GM12878 (cell line): ENCODE measurements at regions not wholly inside any gene's neighbourhood (a gene's known extent, or its start where the extent isn't known, plus 50 kb on each side); places are given as distances from the start of the nearest gene placed in this dataset.

Source experiments
- ATAC-seq: fragments of 200-7000 bp; cut with Tn5 transposase; 3 replicates; pipeline ENCODE4 v1.9.1; 2020; ENCODE audit warnings: mild to moderate bottlenecking, moderate library complexity
- BruUV-seq: library from RNA; stranded (reverse); fragments of 400-500 nt; replicated peaks from 2 replicates; lab custom pipeline; 2021; lab: Mats Ljungman, UMichigan
- CTCF ChIA-PET: fragments of 300-600 bp; sonication (Branson Sonifier 250); formaldehyde crosslinking; extraction: SDS; loops from one replicate; lab custom pipeline; 2021; ENCODE audit warnings: inconsistent platforms; lab: Yijun Ruan, JAX
- POLR2A ChIA-PET: fragments of 350-600 bp; formaldehyde crosslinking; extraction: SDS; loops from one replicate; lab custom pipeline; 2021; ENCODE audit warnings: inconsistent platforms; lab: Charles Lee
- RAD21 ChIA-PET: fragments of 300-600 bp; sonication (Branson Sonifier 250); formaldehyde crosslinking; loops from one replicate; lab custom pipeline; 2023; ENCODE audit warnings: antibody characterized with exemption; ENCODE audit not compliant: unreplicated experiment; lab: Charles Lee
- SMC1A ChIA-PET: fragments of 300-600 bp; sonication (Branson Sonifier 250); formaldehyde crosslinking; loops from one replicate; lab custom pipeline; 2023; ENCODE audit not compliant: unreplicated experiment, uncharacterized antibody; lab: Charles Lee
- DNase-seq: peaks from one replicate; pipeline ENCODE4 v3.0.0-alpha.2; 2011; ENCODE audit warnings: low read depth, low spot score
- FAIRE-seq: peaks from 3 replicates; lab custom pipeline; 2011; peaks lifted over from hg19 to GRCh38; lab: Jason Lieb, UNC
- H2AFZ ChIP-seq: 2 replicates; pipeline ENCODE4 v1.6.0; 2011; ENCODE audit warnings: low read depth, low read length, control low read depth; ENCODE audit not compliant: control insufficient read depth
- H3K27ac ChIP-seq: 2 replicates; pipeline ENCODE4 v1.5.1; 2011; ENCODE audit warnings: control low read depth; ENCODE audit not compliant: control insufficient read depth, insufficient read depth
- H3K27me3 ChIP-seq, 2 experiments: replicated peaks in 1 of 2; 2 replicates each; pipeline versions ENCODE4 v1.6.0 to v1.6.1; 2011; ENCODE audit warnings: low read length in 1 of 2; ENCODE audit not compliant: control insufficient read depth in 2 of 2, insufficient read depth in 2 of 2
- H3K36me3 ChIP-seq, 2 experiments: 2 replicates each; pipeline ENCODE4 v1.5.1; 2011; ENCODE audit warnings: low read length in 1 of 2; ENCODE audit not compliant: control insufficient read depth in 2 of 2, insufficient read depth in 2 of 2
- H3K4me1 ChIP-seq: 2 replicates; pipeline ENCODE4 v1.6.1; 2011; ENCODE audit warnings: mild to moderate bottlenecking, low read length, moderate library complexity, mixed read lengths; ENCODE audit not compliant: control insufficient read depth, insufficient read depth
- H3K4me2 ChIP-seq: 2 replicates; pipeline ENCODE4 v1.6.0; 2011; ENCODE audit warnings: control low read depth; ENCODE audit not compliant: control insufficient read depth, insufficient read depth
- H3K4me3 ChIP-seq: fragments of 200-600 bp; sonication (generic); 2 replicates; pipeline ENCODE4 v1.5.1; 2016
- H3K79me2 ChIP-seq: 2 replicates; pipeline ENCODE4 v1.6.0; 2011; ENCODE audit warnings: low read length; ENCODE audit not compliant: control insufficient read depth, insufficient read depth
- H3K9ac ChIP-seq: 2 replicates; pipeline ENCODE4 v1.8.0; 2011; ENCODE audit warnings: low read length, control low read depth, mixed read lengths; ENCODE audit not compliant: control insufficient read depth, insufficient read depth
- H3K9me3 ChIP-seq: replicated peaks from 3 replicates; pipeline ENCODE4 v1.5.1; 2011; ENCODE audit warnings: mild to moderate bottlenecking, low read length; ENCODE audit not compliant: control insufficient read depth, insufficient read depth
- H4K20me1 ChIP-seq: 2 replicates; pipeline ENCODE4 v1.6.0; 2011; ENCODE audit not compliant: control insufficient read depth, insufficient read depth
- ATF2 ChIP-seq: IDR thresholded peaks from 2 replicates; pipeline ENCODE4 v1.6.1; 2012; ENCODE audit warnings: low read length, inconsistent platforms
- BACH1 ChIP-seq: fragments of 450-650 bp; IDR thresholded peaks from 2 replicates; pipeline ENCODE4 v1.6.1; 2017; ENCODE audit warnings: mild to moderate bottlenecking, borderline replicate concordance
- HDAC6 ChIP-seq: fragments of 200-600 bp; sonication (generic); IDR thresholded peaks from one replicate; pipeline ENCODE4 v1.8.0; 2017; ENCODE audit warnings: antibody characterized with exemption; ENCODE audit not compliant: unreplicated experiment
- MXI1 ChIP-seq: fragments of 150-350 bp; IDR thresholded peaks from 2 replicates; pipeline ENCODE4 v1.6.1; 2011; ENCODE audit warnings: low read depth, mild to moderate bottlenecking, inconsistent platforms, low read length, improper control_type of control experiment
- NRF1 ChIP-seq: conservative IDR thresholded peaks from 2 replicates; pipeline ENCODE4 v1.6.1; 2011; ENCODE audit warnings: mild to moderate bottlenecking, low read depth, low read length, improper control_type of control experiment
- TCF7 ChIP-seq: IDR thresholded peaks from 2 replicates; pipeline ENCODE4 v1.6.1; 2014; ENCODE audit warnings: antibody characterized with exemption, borderline replicate concordance
- ZBTB40 ChIP-seq: fragments of 450-650 bp; IDR thresholded peaks from 2 replicates; pipeline ENCODE4 v1.6.1; 2016; ENCODE audit warnings: mild to moderate bottlenecking, moderate library complexity, borderline replicate concordance
- ZNF207 ChIP-seq: fragments of 450-650 bp; IDR thresholded peaks from 2 replicates; pipeline ENCODE4 v1.6.1; 2014; ENCODE audit warnings: antibody characterized with exemption, mild to moderate bottlenecking, borderline replicate concordance
- ZNF622 ChIP-seq: fragments of 450-650 bp; IDR thresholded peaks from 2 replicates; pipeline ENCODE4 v1.6.1; 2017; ENCODE audit warnings: mild to moderate bottlenecking, inconsistent platforms
- in situ Hi-C: fragments of 300-500 bp; cut with MboI; formaldehyde crosslinking; loops from 9 replicates; pipeline ENCODE4 v1.14.3; 2018; ENCODE audit warnings: mixed read lengths
- intact Hi-C: fragments of 100-400 bp; cut with micrococcal nuclease; formaldehyde crosslinking; loops from one replicate; pipeline ENCODE4 v1.14.2; 2022; ENCODE audit not compliant: unreplicated experiment
- TF ChIP-seq, protein P1 (sequence below): fragments of 450-650 bp; IDR thresholded peaks from 2 replicates; pipeline ENCODE4 v1.6.1; 2017; ENCODE audit warnings: low read depth, mild to moderate bottlenecking, moderate library complexity
- TF ChIP-seq, protein P2 (sequence below): IDR thresholded peaks from 2 replicates; pipeline ENCODE4 v1.6.1; 2012; ENCODE audit warnings: low read depth, low read length, improper control_type of control experiment

DNA sequence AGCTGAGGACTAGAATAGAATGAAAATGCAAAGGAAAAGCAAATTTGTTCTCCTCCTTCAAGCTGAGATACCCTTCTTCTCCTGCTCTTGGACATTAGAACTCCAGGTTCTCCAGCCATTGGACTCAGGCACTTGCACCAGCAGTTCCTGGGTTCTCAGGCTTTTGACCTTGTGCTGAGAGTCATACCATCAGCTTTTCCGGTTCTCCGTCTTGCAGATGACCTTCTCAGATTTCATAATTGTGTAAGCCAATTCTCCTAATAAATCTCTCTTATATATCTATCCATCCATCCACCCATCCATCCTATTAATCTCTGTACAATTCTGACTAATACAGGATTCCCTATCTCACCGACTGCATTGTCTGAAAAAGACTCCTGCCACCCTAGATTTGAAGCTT, 108.3 kb downstream of the AHR start (continued):
- TF ChIP-seq HDAC6 (no peak), TCF7 (no peak), MXI1 (no peak)

DNA sequence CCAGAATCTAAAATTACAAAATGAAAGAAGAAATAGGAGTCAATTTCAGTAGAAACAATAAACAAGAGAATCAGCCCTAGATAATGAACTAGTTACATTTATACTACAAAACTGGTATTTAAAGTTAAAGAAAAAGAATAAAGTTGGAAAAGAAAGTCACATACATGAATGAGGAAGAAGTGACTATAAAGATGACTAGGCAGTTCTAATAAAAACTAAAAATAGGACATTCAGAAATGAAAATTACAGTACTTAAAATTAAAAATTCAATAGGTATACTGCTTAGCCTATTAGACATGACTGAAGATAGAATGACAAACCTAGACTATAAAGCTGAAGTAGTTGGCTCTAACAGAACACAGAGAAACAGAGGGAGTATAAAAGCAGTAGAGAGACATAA, 108.8 kb downstream of the AHR start:
- no peak overlapping the region for H3K27ac ChIP-seq
- H3K4me2 ChIP-seq = no peak overlapping the region
- SMC1A ChIA-PET = interaction anchor here (0.6 to 2.5 kb wide), 11 partner anchors 13 to 900 kb away, joined by 3 to 7 read pairs (median 3); no protein-coding TSS in a partner anchor
- H2AFZ ChIP-seq = no peak overlapping the region
- H3K79me2 ChIP-seq = no peaks in the 10 kb centered on the region
- FAIRE-seq (no peak), ATAC-seq (no peak), DNase-seq (no peak)
- H3K9ac ChIP-seq = no peak overlapping the region
- POLR2A ChIA-PET = no interaction called here
- CTCF ChIA-PET = interaction anchor here (0.9 to 1.1 kb wide), 3 partner anchors 56 to 104 kb away, joined by 3 to 4 read pairs (median 3); no protein-coding TSS in a partner anchor
- no peaks in the 10 kb centered on the region for H3K36me3 ChIP-seq
- in situ Hi-C loops (no loop called here), intact Hi-C loops (loop anchor here (10.0 kb wide), 1 partner anchor 172 kb away; no protein-coding TSS in a partner anchor)
- no peaks in the 10 kb centered on the region for H3K9me3 ChIP-seq
- no peak overlapping the region for H3K4me3 ChIP-seq
- H3K4me1 ChIP-seq = peaks cover 13% of the 10 kb centered on the region
- no TSS peak for BruUV-seq
- RAD21 ChIA-PET = interaction anchor here (1.8 kb wide), 1 partner anchor 105 kb away, joined by 6 read pairs; no protein-coding TSS in a partner anchor
- no peaks in the 10 kb centered on the region for H4K20me1 ChIP-seq
- H3K27me3 ChIP-seq = no peaks in the 10 kb centered on the region
- TF ChIP-seq NRF1 = no peak
- TF ChIP-seq ATF2 = no peak
- no peak for TF ChIP-seq ZNF207
- TF ChIP-seq, protein P1, sequence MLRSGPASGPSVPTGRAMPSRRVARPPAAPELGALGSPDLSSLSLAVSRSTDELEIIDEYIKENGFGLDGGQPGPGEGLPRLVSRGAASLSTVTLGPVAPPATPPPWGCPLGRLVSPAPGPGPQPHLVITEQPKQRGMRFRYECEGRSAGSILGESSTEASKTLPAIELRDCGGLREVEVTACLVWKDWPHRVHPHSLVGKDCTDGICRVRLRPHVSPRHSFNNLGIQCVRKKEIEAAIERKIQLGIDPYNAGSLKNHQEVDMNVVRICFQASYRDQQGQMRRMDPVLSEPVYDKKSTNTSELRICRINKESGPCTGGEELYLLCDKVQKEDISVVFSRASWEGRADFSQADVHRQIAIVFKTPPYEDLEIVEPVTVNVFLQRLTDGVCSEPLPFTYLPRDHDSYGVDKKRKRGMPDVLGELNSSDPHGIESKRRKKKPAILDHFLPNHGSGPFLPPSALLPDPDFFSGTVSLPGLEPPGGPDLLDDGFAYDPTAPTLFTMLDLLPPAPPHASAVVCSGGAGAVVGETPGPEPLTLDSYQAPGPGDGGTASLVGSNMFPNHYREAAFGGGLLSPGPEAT = no peak
- TF ChIP-seq, protein P2, sequence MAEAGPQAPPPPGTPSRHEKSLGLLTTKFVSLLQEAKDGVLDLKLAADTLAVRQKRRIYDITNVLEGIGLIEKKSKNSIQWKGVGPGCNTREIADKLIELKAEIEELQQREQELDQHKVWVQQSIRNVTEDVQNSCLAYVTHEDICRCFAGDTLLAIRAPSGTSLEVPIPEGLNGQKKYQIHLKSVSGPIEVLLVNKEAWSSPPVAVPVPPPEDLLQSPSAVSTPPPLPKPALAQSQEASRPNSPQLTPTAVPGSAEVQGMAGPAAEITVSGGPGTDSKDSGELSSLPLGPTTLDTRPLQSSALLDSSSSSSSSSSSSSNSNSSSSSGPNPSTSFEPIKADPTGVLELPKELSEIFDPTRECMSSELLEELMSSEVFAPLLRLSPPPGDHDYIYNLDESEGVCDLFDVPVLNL = no peak
- TF ChIP-seq ZNF622 = no peak
- TF ChIP-seq ZBTB40 = no peak
- no peak for TF ChIP-seq BACH1
